ENCODE measurements at regions not wholly inside any gene's neighbourhood (a gene's known extent, or its start where the extent isn't known, plus 50 kb on each side); places are given as distances from the start of the nearest gene placed in this dataset.

GRCh38 chrX:35458142-35458541, 340.0 kb upstream of the MAGEB16 start (continued):
- TF ChIP-seq ZHX1 (CRISPR knock-in tag; IDR thresholded peaks at IDR 0.05; ENCODE audit: low read depth): no peak
- no peak for TF ChIP-seq ZNF512 (CRISPR knock-in tag; IDR thresholded peaks at IDR 0.05)
- no peak for TF ChIP-seq NPAS2 (CRISPR knock-in tag; IDR thresholded peaks at IDR 0.05; ENCODE audit: borderline replicate concordance)

- ChIA-PET CTCF (ENCODE audit: low intra/inter-chr PET ratio, low total read pairs) (no interaction called here), POLR2A (no interaction called here)
- Histone ChIP-seq H3K4me3 (replicated peaks in 1 of 3; ENCODE audit: insufficient read depth in 1 of 3, low read depth in 2 of 3, low read length in 3 of 3) (no peak overlapping the region), H3K4me2 (ENCODE audit: low read depth, low read length) (no peak overlapping the region), H3K9ac (ENCODE audit: insufficient read depth, low read depth, low read length) (no peak overlapping the region), H3K9me3 (ENCODE audit: low read length) (peaks cover 6% of the 10 kb centered on the region), H4K20me1 (ENCODE audit: insufficient read depth, low read length) (no peaks in the 10 kb centered on the region), H3K36me3 (replicated peaks in 1 of 2; ENCODE audit: control insufficient read depth in 1 of 2, insufficient read depth in 2 of 2, low read length in 2 of 2) (no peaks in the 10 kb centered on the region), H3K27me3 (ENCODE audit: control insufficient read depth in 1 of 2, insufficient read depth in 2 of 2, low read length in 2 of 2) (no peaks in the 10 kb centered on the region), H3K27ac (ENCODE audit: extremely low read length, insufficient read depth, low read length) (no peak overlapping the region), H3K79me2 (ENCODE audit: insufficient read depth, low read length) (no peaks in the 10 kb centered on the region), H2AFZ (ENCODE audit: low read length) (no peak overlapping the region), H3K4me1 (ENCODE audit: insufficient read depth, low read length) (no peaks in the 10 kb centered on the region)
- in situ Hi-C loops (cut with HindIII; ENCODE audit: extremely low pct_ligation_motif_present, low pct_unique_long_range_greater_than_20kb): no loop called here
- DNase-seq (ENCODE audit: low spot score) (no peak), FAIRE-seq (no peak), ATAC-seq (no peak)
- TF ChIP-seq MED8 (CRISPR knock-in tag; IDR thresholded peaks at IDR 0.05; ENCODE audit: insufficient replicate concordance) (no peak), JUNB (CRISPR knock-in tag; IDR thresholded peaks at IDR 0.05; ENCODE audit: borderline replicate concordance) (no peak), SCMH1 (CRISPR knock-in tag; IDR thresholded peaks at IDR 0.05; ENCODE audit: borderline replicate concordance) (no peak), PAX8 (CRISPR knock-in tag; IDR thresholded peaks at IDR 0.05; ENCODE audit: borderline replicate concordance) (no peak), ZNF343 (CRISPR knock-in tag; IDR thresholded peaks at IDR 0.05) (no peak), SRSF9 (IDR thresholded peaks at IDR 0.05; ENCODE audit: borderline replicate concordance, insufficient read depth, low read depth, low read length, poor library complexity, severe bottlenecking) (no peak), HNF1A (IDR thresholded peaks at IDR 0.05; ENCODE audit: low read depth) (no peak), HNF1A (CRISPR knock-in tag; IDR thresholded peaks at IDR 0.05; ENCODE audit: borderline replicate concordance) (no peak), ZNF280B (CRISPR knock-in tag; IDR thresholded peaks at IDR 0.05; ENCODE audit: borderline replicate concordance) (no peak)
- WGBS (ENCODE audit: low lambda C conversion rate): 0% methylated on average over 1 of the region's 1 CpG
- BruUV-seq (replicated peaks): no TSS peak
- intact Hi-C loops (cut with micrococcal nuclease; ENCODE audit: unreplicated experiment): no loop called here
Observed at GRCh38 chrX:35461164-35461563, 337.0 kb upstream of the MAGEB16 start.

Measured in HepG2 (cell line).